Vagina (tissue), 2 donors: ENCODE measurements at regions not wholly inside any gene's neighbourhood (a gene's known extent, or its start where the extent isn't known, plus 50 kb on each side); places are given as distances from the start of the nearest gene placed in this dataset.
A peak's percentile ranks its signal among the peaks of the same experiment; 100 is the strongest.
"Not testable (repeated sequence)": the region's sequence is repeated elsewhere in the genome, so short reads cannot be mapped to it uniquely, and the experiment has no call there.

Source experiments
- DNase-seq, 2 donors: peaks; one replicate each; pipeline ENCODE4 v3.0.0-alpha.2; 2017; ENCODE audit errors: extremely low spot score in 2 of 2
- H3K27ac ChIP-seq: fragments of 200-600 bp; sonication (generic); one replicate; pipeline ENCODE4 v1.5.1; 2019
- H3K27me3 ChIP-seq: fragments of 200-600 bp; sonication (generic); one replicate; pipeline ENCODE4 v1.5.1; 2019
- H3K36me3 ChIP-seq, 2 donors: fragments of 200-600 bp; sonication (generic); one replicate each; pipeline ENCODE4 v1.5.1; 2017 to 2019
- H3K4me1 ChIP-seq: fragments of 200-600 bp; sonication (generic); one replicate; pipeline ENCODE4 v1.5.1; 2019
- H3K4me3 ChIP-seq, 2 donors: fragments of 200-600 bp; sonication (generic); 1 replicate in 1 of 2; 2 replicates in 1 of 2; pipeline ENCODE4 v1.5.1; 2016 to 2019
- H3K9me3 ChIP-seq: fragments of 200-600 bp; sonication (generic); one replicate; pipeline ENCODE4 v1.5.1; 2019
- POLR2A ChIP-seq, 2 donors: fragments of 450-650 bp; IDR thresholded peaks; one replicate each; pipeline ENCODE4 v1.6.1; 2017; ENCODE audit warnings: antibody characterized with exemption in 2 of 2, mild to moderate bottlenecking in 2 of 2, moderate library complexity in 2 of 2
- POLR2AphosphoS5 ChIP-seq, 2 donors: sonication (generic); formaldehyde crosslinking; IDR thresholded peaks; one replicate each; pipeline ENCODE4 v1.9.0; 2017; ENCODE audit warnings: antibody characterized with exemption in 2 of 2, mild to moderate bottlenecking in 2 of 2, low read depth in 1 of 2; ENCODE audit not compliant: insufficient read depth in 1 of 2
- intact Hi-C: fragments of 100-400 bp; cut with DNase I; formaldehyde crosslinking; loops from one replicate; pipeline ENCODE4 v1.15.1; 2023
- TF ChIP-seq, protein P1 (sequence below), 3 experiments: fragments of 450-650 bp in 2 of 3; fragments of 200-600 bp in 1 of 3; sonication (generic) in 1 of 3; IDR thresholded peaks; one replicate each; pipeline ENCODE4 v1.5.1; 2017 to 2019; ENCODE audit warnings: antibody characterized with exemption in 3 of 3, mild to moderate bottlenecking in 2 of 3, moderate library complexity in 2 of 3

DNA sequence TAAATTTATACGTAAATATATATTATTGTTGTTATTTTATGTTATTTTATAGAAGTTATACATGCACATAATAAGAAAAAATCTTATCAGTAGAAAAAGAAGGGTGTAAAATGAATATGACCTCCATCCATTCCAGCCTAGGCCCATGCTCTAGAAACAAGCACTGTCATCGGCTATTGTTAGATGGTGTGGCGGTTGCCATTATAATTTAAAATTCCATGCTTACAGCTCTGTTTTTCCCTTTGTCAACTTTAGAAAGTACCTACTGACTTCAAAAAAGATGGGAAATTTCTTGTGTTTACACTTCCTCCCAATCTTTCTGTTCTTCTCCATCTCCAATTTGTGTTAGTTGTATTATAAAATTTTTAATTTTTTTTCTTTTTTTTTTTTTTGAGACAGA is 61.9 kb upstream of the RDX start:
- intact Hi-C loops: no loop called here
- DNase-seq: no peak
- Histone ChIP-seq H3K27ac (no peak overlapping the region), H3K4me1 (no peaks in the 10 kb centered on the region), H3K27me3 (no peaks in the 10 kb centered on the region), H3K36me3 (no peaks in the 10 kb centered on the region), H3K9me3 (no peaks in the 10 kb centered on the region), H3K4me3 (no peak overlapping the region)
- TF ChIP-seq, protein P1, sequence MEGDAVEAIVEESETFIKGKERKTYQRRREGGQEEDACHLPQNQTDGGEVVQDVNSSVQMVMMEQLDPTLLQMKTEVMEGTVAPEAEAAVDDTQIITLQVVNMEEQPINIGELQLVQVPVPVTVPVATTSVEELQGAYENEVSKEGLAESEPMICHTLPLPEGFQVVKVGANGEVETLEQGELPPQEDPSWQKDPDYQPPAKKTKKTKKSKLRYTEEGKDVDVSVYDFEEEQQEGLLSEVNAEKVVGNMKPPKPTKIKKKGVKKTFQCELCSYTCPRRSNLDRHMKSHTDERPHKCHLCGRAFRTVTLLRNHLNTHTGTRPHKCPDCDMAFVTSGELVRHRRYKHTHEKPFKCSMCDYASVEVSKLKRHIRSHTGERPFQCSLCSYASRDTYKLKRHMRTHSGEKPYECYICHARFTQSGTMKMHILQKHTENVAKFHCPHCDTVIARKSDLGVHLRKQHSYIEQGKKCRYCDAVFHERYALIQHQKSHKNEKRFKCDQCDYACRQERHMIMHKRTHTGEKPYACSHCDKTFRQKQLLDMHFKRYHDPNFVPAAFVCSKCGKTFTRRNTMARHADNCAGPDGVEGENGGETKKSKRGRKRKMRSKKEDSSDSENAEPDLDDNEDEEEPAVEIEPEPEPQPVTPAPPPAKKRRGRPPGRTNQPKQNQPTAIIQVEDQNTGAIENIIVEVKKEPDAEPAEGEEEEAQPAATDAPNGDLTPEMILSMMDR (IDR thresholded peaks at IDR 0.05): no peak
- TF ChIP-seq POLR2A (IDR thresholded peaks at IDR 0.05) (no peak), POLR2AphosphoS5 (IDR thresholded peaks at IDR 0.05; ENCODE audit: insufficient read depth in 1 of 2, low read depth in 1 of 2) (no peak)

DNA sequence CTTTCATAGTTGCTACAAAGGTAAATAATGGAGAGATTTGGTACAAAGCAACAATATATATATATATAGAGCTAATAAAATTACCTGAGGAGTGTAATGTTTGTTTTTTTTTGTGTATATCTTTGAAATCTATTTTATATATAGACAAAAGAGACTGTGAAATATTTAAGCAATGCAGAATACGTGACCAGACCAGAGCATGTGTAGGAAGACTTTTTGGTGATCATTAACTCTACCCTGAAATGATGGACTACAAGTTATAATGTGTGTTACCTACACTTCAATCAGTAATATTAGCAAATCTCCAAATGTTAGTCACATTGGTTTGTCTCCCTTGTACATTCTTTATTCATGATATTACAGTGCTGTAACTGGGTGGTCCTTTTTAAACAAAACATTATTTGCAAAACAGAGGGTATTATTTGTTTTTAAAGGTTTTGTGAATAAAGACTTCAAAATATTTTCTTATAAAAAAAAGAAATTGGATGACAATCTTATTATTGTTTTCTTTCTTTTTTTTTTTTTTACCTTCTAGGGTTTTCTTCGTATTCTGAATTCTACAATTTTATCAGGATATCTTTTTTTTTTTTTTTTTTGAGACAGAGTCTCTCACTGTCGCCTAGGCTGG is 64.5 kb upstream of the RDX start:
- H3K27me3 ChIP-seq, H3K27ac ChIP-seq, H3K4me3 ChIP-seq, H3K36me3 ChIP-seq, intact Hi-C loops, H3K9me3 ChIP-seq, H3K4me1 ChIP-seq, DNase-seq: not testable (repeated sequence)

DNA sequence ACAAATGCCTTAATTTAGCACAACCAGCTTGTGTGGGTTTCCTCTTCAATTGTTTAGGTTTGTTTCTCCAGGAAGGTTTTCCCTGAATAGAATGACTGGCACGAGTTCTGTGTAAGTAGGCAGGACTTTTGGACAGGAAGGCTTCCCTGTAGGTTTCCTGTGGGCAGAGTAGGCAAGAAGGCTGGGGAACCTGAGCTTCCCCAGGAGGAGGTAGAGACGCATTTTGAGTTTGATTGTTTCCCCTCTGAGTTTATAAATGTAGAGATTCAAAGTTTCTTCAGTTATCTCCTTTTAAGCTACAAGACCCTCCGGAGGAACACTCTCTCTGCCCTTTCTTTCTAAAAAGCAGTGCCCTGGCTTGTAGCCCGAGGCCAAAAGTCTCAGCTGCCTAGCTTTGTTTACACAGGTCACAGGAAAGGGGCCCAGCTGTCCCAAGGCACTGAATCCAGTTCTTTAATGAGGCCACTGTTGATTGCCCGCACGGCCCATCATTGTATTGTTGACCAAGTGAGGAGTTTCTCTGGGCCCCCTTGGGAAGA is 66.6 kb upstream of the RDX start:
- Histone ChIP-seq H3K27me3 (no peaks in the 10 kb centered on the region), H3K4me1 (peaks cover 7% of the 10 kb centered on the region), H3K36me3 (no peaks in the 10 kb centered on the region), H3K4me3 (no peak overlapping the region), H3K27ac (no peak overlapping the region), H3K9me3 (no peaks in the 10 kb centered on the region)
- DNase-seq: no peak
- TF ChIP-seq, protein P1 (IDR thresholded peaks at IDR 0.05): no peak
- TF ChIP-seq POLR2AphosphoS5 (IDR thresholded peaks at IDR 0.05; ENCODE audit: insufficient read depth in 1 of 2, low read depth in 1 of 2): peak in 1 of 2 donors; percentile 75
- intact Hi-C loops: no loop called here

DNA sequence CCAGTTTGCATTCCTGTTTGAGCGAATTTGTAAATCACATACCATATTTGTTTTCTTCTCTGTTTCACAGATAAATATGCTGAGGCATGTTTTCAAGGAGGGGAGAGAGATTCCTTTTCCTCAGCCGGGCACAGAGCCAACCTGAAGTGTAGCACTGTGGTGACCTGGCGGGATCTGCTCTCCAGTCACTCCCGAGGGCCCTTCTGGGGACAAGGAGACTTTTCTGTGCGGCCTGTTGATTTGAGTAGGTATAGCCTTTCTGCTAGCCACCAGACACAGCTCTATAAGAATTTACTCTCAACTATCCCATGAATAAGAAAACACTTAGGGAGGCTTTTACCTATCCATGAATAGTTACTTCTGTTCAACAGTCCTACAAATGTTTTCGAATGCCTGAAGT is 63.5 kb upstream of the FDX1 start:
- Histone ChIP-seq H3K4me3 (no peak overlapping the region), H3K27ac (no peak overlapping the region), H3K36me3 (no peaks in the 10 kb centered on the region), H3K9me3 (no peaks in the 10 kb centered on the region), H3K27me3 (no peaks in the 10 kb centered on the region), H3K4me1 (peaks cover 7% of the 10 kb centered on the region)
- TF ChIP-seq POLR2AphosphoS5 (IDR thresholded peaks at IDR 0.05; ENCODE audit: insufficient read depth in 1 of 2, low read depth in 1 of 2) (no peak), POLR2A (IDR thresholded peaks at IDR 0.05) (no peak)
- TF ChIP-seq, protein P1 (IDR thresholded peaks at IDR 0.05): no peak
- DNase-seq: no peak
- intact Hi-C loops: no loop called here

DNA sequence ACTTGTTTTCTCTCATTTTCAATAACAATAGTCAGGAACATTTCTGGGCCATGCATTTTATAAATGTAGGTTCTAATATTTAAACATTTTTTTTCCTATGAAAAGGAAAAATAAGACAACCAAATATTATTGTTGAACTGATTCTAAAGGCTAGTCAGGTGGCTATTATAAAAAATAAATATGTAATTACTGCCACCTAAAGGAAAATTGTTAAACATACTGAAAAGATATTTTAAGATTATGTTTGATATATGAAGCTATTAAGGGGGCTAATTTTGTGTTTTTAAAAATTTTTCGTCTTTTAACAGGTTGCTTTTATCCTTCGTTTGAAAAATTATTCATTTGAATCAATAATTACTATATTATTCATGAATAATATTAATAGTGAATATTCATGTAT is 62.2 kb upstream of the FDX1 start:
- Histone ChIP-seq H3K36me3 (no peaks in the 10 kb centered on the region), H3K27me3 (no peaks in the 10 kb centered on the region), H3K4me1 (peaks cover 7% of the 10 kb centered on the region), H3K9me3 (no peaks in the 10 kb centered on the region), H3K4me3 (no peak overlapping the region), H3K27ac (no peak overlapping the region)
- DNase-seq: no peak
- intact Hi-C loops: no loop called here
- TF ChIP-seq, protein P1 (IDR thresholded peaks at IDR 0.05): no peak
- TF ChIP-seq POLR2A (IDR thresholded peaks at IDR 0.05) (no peak), POLR2AphosphoS5 (IDR thresholded peaks at IDR 0.05; ENCODE audit: insufficient read depth in 1 of 2, low read depth in 1 of 2) (no peak)
